RWPE1 (cell line): ENCODE measurements at regions not wholly inside any gene's neighbourhood (a gene's known extent, or its start where the extent isn't known, plus 50 kb on each side); places are given as distances from the start of the nearest gene placed in this dataset.

Source experiments
- CTCF ChIA-PET: fragments of 350-600 bp; sonication (Branson Sonifier 250); formaldehyde crosslinking; extraction: SDS; loops from one replicate; lab custom pipeline; 2021; lab: Yijun Ruan, JAX
- POLR2A ChIA-PET: fragments of 400-600 bp; formaldehyde crosslinking; extraction: SDS; loops from one replicate; lab custom pipeline; 2020; ENCODE audit warnings: antibody characterized with exemption; ENCODE audit not compliant: low non-redundant PET; lab: Yijun Ruan, JAX
- DNase-seq: peaks from one replicate; pipeline ENCODE4 v3.0.0; 2012; ENCODE audit warnings: low spot score
- H3K27ac ChIP-seq: fragments of 450-650 bp; 2 replicates; pipeline ENCODE4 v1.5.1; 2017
- CTCF ChIP-seq: fragments of 450-650 bp; conservative IDR thresholded peaks from 2 replicates; pipeline ENCODE4 v1.5.1; 2017; ENCODE audit warnings: low read depth, mild to moderate bottlenecking

GRCh38 chr4:110826656-110827055, 203.8 kb upstream of the PITX2 start:
- DNase-seq = no peak
- no peak for TF ChIP-seq CTCF
- ChIA-PET CTCF (no interaction called here), POLR2A (no interaction called here)
- no peak overlapping the region for H3K27ac ChIP-seq

- no peak for TF ChIP-seq CTCF
- ChIA-PET POLR2A (no interaction called here), CTCF (no interaction called here)
- no peak for DNase-seq
- H3K27ac ChIP-seq = no peak overlapping the region
These were observed 207.6 kb upstream of the PITX2 start for GRCh38 chr4:110830461-110830860.

- no peak for DNase-seq
- no peak overlapping the region for H3K27ac ChIP-seq
- CTCF ChIA-PET = no interaction called here
- POLR2A ChIA-PET = no interaction called here
- TF ChIP-seq CTCF = no peak
These were observed 215.1 kb upstream of the PITX2 start for GRCh38 chr4:110837896-110838450.

GRCh38 chr4:110840221-110840654, 217.4 kb upstream of the PITX2 start:
- POLR2A ChIA-PET = no interaction called here
- CTCF ChIA-PET = interaction anchor here (0.7 kb wide), 1 partner anchor 49 kb away, joined by 3 read pairs; no protein-coding TSS in a partner anchor
- DNase-seq = peak; percentile 3
- TF ChIP-seq CTCF = no peak
- no peak overlapping the region for H3K27ac ChIP-seq

- ChIA-PET POLR2A (no interaction called here), CTCF (no interaction called here)
- no peak overlapping the region for H3K27ac ChIP-seq
- no peak for TF ChIP-seq CTCF
- DNase-seq = no peak
These were observed 225.9 kb upstream of the PITX2 start for GRCh38 chr4:110848787-110849186.

- ChIA-PET CTCF (no interaction called here), POLR2A (no interaction called here)
- DNase-seq = no peak
- no peak overlapping the region for H3K27ac ChIP-seq
- TF ChIP-seq CTCF = no peak
These were observed 226.6 kb upstream of the PITX2 start for GRCh38 chr4:110849461-110849860.
